ENCODE measurements at regions not wholly inside any gene's neighbourhood (a gene's known extent, or its start where the extent isn't known, plus 50 kb on each side); places are given as distances from the start of the nearest gene placed in this dataset.
A peak's percentile ranks its signal among the peaks of the same experiment; 100 is the strongest.

GRCh38 chr1:239125893-239126292 is 260.5 kb upstream of the CHRM3 start:
- TF ChIP-seq, protein P1, sequence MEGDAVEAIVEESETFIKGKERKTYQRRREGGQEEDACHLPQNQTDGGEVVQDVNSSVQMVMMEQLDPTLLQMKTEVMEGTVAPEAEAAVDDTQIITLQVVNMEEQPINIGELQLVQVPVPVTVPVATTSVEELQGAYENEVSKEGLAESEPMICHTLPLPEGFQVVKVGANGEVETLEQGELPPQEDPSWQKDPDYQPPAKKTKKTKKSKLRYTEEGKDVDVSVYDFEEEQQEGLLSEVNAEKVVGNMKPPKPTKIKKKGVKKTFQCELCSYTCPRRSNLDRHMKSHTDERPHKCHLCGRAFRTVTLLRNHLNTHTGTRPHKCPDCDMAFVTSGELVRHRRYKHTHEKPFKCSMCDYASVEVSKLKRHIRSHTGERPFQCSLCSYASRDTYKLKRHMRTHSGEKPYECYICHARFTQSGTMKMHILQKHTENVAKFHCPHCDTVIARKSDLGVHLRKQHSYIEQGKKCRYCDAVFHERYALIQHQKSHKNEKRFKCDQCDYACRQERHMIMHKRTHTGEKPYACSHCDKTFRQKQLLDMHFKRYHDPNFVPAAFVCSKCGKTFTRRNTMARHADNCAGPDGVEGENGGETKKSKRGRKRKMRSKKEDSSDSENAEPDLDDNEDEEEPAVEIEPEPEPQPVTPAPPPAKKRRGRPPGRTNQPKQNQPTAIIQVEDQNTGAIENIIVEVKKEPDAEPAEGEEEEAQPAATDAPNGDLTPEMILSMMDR (conservative IDR thresholded peaks at IDR 0.05) = no peak
- no peak overlapping the region for H2BK20ac ChIP-seq (ENCODE audit: low read depth, low read length, poor library complexity, severe bottlenecking)
- H3K27ac ChIP-seq (ENCODE audit: insufficient read length, low read depth, low read length) = peak overlapping the region; percentile 47
- no peak overlapping the region; a peak in 1 of 5 replicates for H3K4me3 Mint-ChIP-seq
- no peaks in the 10 kb centered on the region for H3K27me3 ChIP-seq (ENCODE audit: insufficient read depth, low read length)
- H4K91ac ChIP-seq (ENCODE audit: insufficient read length, low read depth, low read length) = no peak overlapping the region
- no peaks in the 10 kb centered on the region for H3K79me1 ChIP-seq (ENCODE audit: insufficient read depth, low read depth, low read length, poor library complexity, severe bottlenecking)
- no peaks in the 10 kb centered on the region for H3K9me3 ChIP-seq (ENCODE audit: control insufficient read depth, low read depth, low read length)
- 0 out of 7 replicates have a peak, but pooled peaks cover 0 to 7% (median 0%) of the 10 kb centered on the region in 3 experiments for H3K36me3 Mint-ChIP-seq (ENCODE audit: insufficient read depth in 1 of 3, low read depth in 3 of 3)
- no peak overlapping the region for H3T11ph ChIP-seq (ENCODE audit: low read length)
- H2AFZ ChIP-seq (ENCODE audit: low read length) = no peak overlapping the region
- H3K9ac ChIP-seq (ENCODE audit: extremely low read depth, insufficient read length, low read length) = no peak overlapping the region
- no peaks in the 10 kb centered on the region for H3K23me2 ChIP-seq (ENCODE audit: insufficient read length, low read depth, low read length, poor library complexity, severe bottlenecking)
- H3K14ac ChIP-seq (ENCODE audit: insufficient read depth, low read length) = no peak overlapping the region
- H2BK15ac ChIP-seq (ENCODE audit: low read depth, low read length) = no peak overlapping the region
- peak overlapping the region; percentile 79 to 90 (median 84); a peak in 6 of 7 replicates for H3K27ac Mint-ChIP-seq
- H3K27me3 Mint-ChIP-seq (ENCODE audit: low read depth) = no peaks in the 10 kb centered on the region
- H2BK12ac ChIP-seq (ENCODE audit: insufficient read length, low read depth, low read length) = no peak overlapping the region
- H4K5ac ChIP-seq (ENCODE audit: insufficient read length, low read depth, low read length) = no peak overlapping the region
- H3K56ac ChIP-seq (ENCODE audit: insufficient read length, low read depth, low read length) = no peak overlapping the region
- H3K4me2 ChIP-seq (ENCODE audit: insufficient read depth, insufficient read length, low read length) = peak overlapping the region; percentile 41
- H4K20me1 ChIP-seq (ENCODE audit: control insufficient read depth, insufficient read depth, insufficient read length) = no peaks in the 10 kb centered on the region
- no peak overlapping the region for H3K4ac ChIP-seq (ENCODE audit: low read depth, low read length)
- H4K8ac ChIP-seq (replicated peaks; ENCODE audit: insufficient read length, low read depth, low read length) = no peak overlapping the region
- H3K4me1 Mint-ChIP-seq = peaks cover 46 to 53% of the 10 kb centered on the region in 2 experiments
- H2BK5ac ChIP-seq (ENCODE audit: insufficient read length, low read length) = no peak overlapping the region
- H2BK120ac ChIP-seq (ENCODE audit: low read depth, low read length, poor library complexity, severe bottlenecking) = no peak overlapping the region
- no peaks in the 10 kb centered on the region for H3K79me2 ChIP-seq (ENCODE audit: insufficient read depth, low read length)
- H3K23ac ChIP-seq (ENCODE audit: insufficient read length, low read depth, low read length) = no peak overlapping the region
- H3K9me3 Mint-ChIP-seq = peaks cover 0 to 2% of the 10 kb centered on the region in 2 experiments; a peak in 1 of 5 replicates
- no peak overlapping the region for H3K18ac ChIP-seq (ENCODE audit: insufficient read length, low read depth, low read length)
- DNase-seq = no peak
- H2AK5ac ChIP-seq (ENCODE audit: insufficient read length, low read length) = no peak overlapping the region
- peaks cover 18% of the 10 kb centered on the region for H3K4me1 ChIP-seq (ENCODE audit: insufficient read depth, low read length)
